ENCODE measurements at regions not wholly inside any gene's neighbourhood (a gene's known extent, or its start where the extent isn't known, plus 50 kb on each side); places are given as distances from the start of the nearest gene placed in this dataset.

- Histone ChIP-seq H3K79me2 (ENCODE audit: insufficient read depth, low read length) (no peaks in the 10 kb centered on the region), H3K9ac (ENCODE audit: low read length) (no peak overlapping the region), H3K36me3 (ENCODE audit: low read length) (no peaks in the 10 kb centered on the region), H3K9me3 (ENCODE audit: insufficient read depth, low read length) (no peaks in the 10 kb centered on the region), H3K27me3 (ENCODE audit: low read length) (0 out of 2 replicates have a peak, but pooled peaks cover 4% of the 10 kb centered on the region), H3K27ac (ENCODE audit: low read depth, low read length) (no peak overlapping the region), H4K20me1 (ENCODE audit: low read depth, low read length) (no peaks in the 10 kb centered on the region), H2AFZ (ENCODE audit: low read depth, low read length, severe bottlenecking) (no peak overlapping the region), H3K4me2 (ENCODE audit: low read depth, low read length, poor library complexity, severe bottlenecking) (no peak overlapping the region), H3K9me2 (replicated peaks; ENCODE audit: insufficient read depth, low read length) (no peaks in the 10 kb centered on the region), H3F3A (ENCODE audit: insufficient read depth) (no peaks in the 10 kb centered on the region), H3K4me3 (ENCODE audit: insufficient read depth, low read length, poor library complexity, severe bottlenecking) (no peak overlapping the region)
- no peak for TF ChIP-seq CTCF (IDR thresholded peaks at IDR 0.05; ENCODE audit: insufficient read depth, low read length, poor library complexity, severe bottlenecking)
- no peak for TF ChIP-seq EZH2phosphoT487 (conservative IDR thresholded peaks at IDR 0.05; ENCODE audit: low read length)
Observed at GRCh38 chr6:19160081-19160730, 677.0 kb upstream of the ID4 start.

GRCh38 chr6:19167251-19167650 is 669.9 kb upstream of the ID4 start:
- H3K9me2 ChIP-seq (replicated peaks; ENCODE audit: insufficient read depth, low read length), result no peaks in the 10 kb centered on the region
- H3K9me3 ChIP-seq (ENCODE audit: insufficient read depth, low read length), result no peaks in the 10 kb centered on the region
- TF ChIP-seq CTCF (IDR thresholded peaks at IDR 0.05; ENCODE audit: insufficient read depth, low read length, poor library complexity, severe bottlenecking) (no peak), EZH2phosphoT487 (conservative IDR thresholded peaks at IDR 0.05; ENCODE audit: low read length) (no peak)
- no peak overlapping the region for H3K4me2 ChIP-seq (ENCODE audit: low read depth, low read length, poor library complexity, severe bottlenecking)
- no peaks in the 10 kb centered on the region for H3F3A ChIP-seq (ENCODE audit: insufficient read depth)
- H3K36me3 ChIP-seq (ENCODE audit: low read length), result no peaks in the 10 kb centered on the region
- 0 out of 2 replicates have a peak, but pooled peaks cover 4% of the 10 kb centered on the region for H3K27me3 ChIP-seq (ENCODE audit: low read length)
- no peak overlapping the region for H2AFZ ChIP-seq (ENCODE audit: low read depth, low read length, severe bottlenecking)
- no peaks in the 10 kb centered on the region for H4K20me1 ChIP-seq (ENCODE audit: low read depth, low read length)
- no peak overlapping the region for H3K9ac ChIP-seq (ENCODE audit: low read length)
- no peak overlapping the region for H3K4me3 ChIP-seq (ENCODE audit: insufficient read depth, low read length, poor library complexity, severe bottlenecking)
- H3K79me2 ChIP-seq (ENCODE audit: insufficient read depth, low read length), result no peaks in the 10 kb centered on the region
- no peak overlapping the region for H3K27ac ChIP-seq (ENCODE audit: low read depth, low read length)

- H3K36me3 ChIP-seq (ENCODE audit: low read length), result no peaks in the 10 kb centered on the region
- H3K4me2 ChIP-seq (ENCODE audit: low read depth, low read length, poor library complexity, severe bottlenecking), result no peak overlapping the region
- H3K27me3 ChIP-seq (ENCODE audit: low read length), result no peaks in the 10 kb centered on the region
- H3K9ac ChIP-seq (ENCODE audit: low read length), result no peak overlapping the region
- H3K4me3 ChIP-seq (ENCODE audit: insufficient read depth, low read length, poor library complexity, severe bottlenecking), result no peak overlapping the region
- H3K9me2 ChIP-seq (replicated peaks; ENCODE audit: insufficient read depth, low read length), result no peaks in the 10 kb centered on the region
- H3K79me2 ChIP-seq (ENCODE audit: insufficient read depth, low read length), result no peaks in the 10 kb centered on the region
- no peaks in the 10 kb centered on the region for H4K20me1 ChIP-seq (ENCODE audit: low read depth, low read length)
- no peak overlapping the region for H3K27ac ChIP-seq (ENCODE audit: low read depth, low read length)
- H2AFZ ChIP-seq (ENCODE audit: low read depth, low read length, severe bottlenecking), result no peak overlapping the region
- H3K9me3 ChIP-seq (ENCODE audit: insufficient read depth, low read length), result no peaks in the 10 kb centered on the region
- TF ChIP-seq CTCF (IDR thresholded peaks at IDR 0.05; ENCODE audit: insufficient read depth, low read length, poor library complexity, severe bottlenecking) (no peak), EZH2phosphoT487 (conservative IDR thresholded peaks at IDR 0.05; ENCODE audit: low read length) (no peak)
- H3F3A ChIP-seq (ENCODE audit: insufficient read depth), result no peaks in the 10 kb centered on the region
Observed at GRCh38 chr6:19169366-19169765, 667.8 kb upstream of the ID4 start.
